ENCODE measurements at regions not wholly inside any gene's neighbourhood (a gene's known extent, or its start where the extent isn't known, plus 50 kb on each side); places are given as distances from the start of the nearest gene placed in this dataset.

GRCh38 chr3:117660941-117661817 lies 951.6 kb downstream of the TUSC7 start:
- CTCF ChIA-PET: interaction anchor here (0.6 to 0.7 kb wide), 2 partner anchors 34 to 952 kb away, joined by 4 to 7 read pairs; no protein-coding TSS in a partner anchor

GRCh38 chr3:117661818-117662095 lies 952.2 kb downstream of the TUSC7 start:
- no TSS peak for BruUV-seq (replicated peaks)
- Mint-ChIP-seq H3K36me3 (ENCODE audit: insufficient read depth, unreplicated experiment) (no peaks in the 10 kb centered on the region), H3K27ac (ENCODE audit: unreplicated experiment) (no peak overlapping the region), H3K4me3 (ENCODE audit: low read depth, unreplicated experiment) (no peak overlapping the region), H3K4me1 (ENCODE audit: low read depth, unreplicated experiment) (peaks cover 10% of the 10 kb centered on the region), H3K9me3 (ENCODE audit: low read depth, unreplicated experiment) (no peaks in the 10 kb centered on the region), H3K27me3 (ENCODE audit: unreplicated experiment) (no peaks in the 10 kb centered on the region)
- intact Hi-C loops (cut with micrococcal nuclease; ENCODE audit: unreplicated experiment): no loop called here
- no peak for DNase-seq
- CTCF ChIA-PET: no interaction called here
- TF ChIP-seq CTCF (IDR thresholded peaks at IDR 0.05; ENCODE audit: unreplicated experiment): no peak

More at GRCh38 chr3:117660941-117661817, 951.6 kb downstream of the TUSC7 start:
- BruUV-seq (replicated peaks): no TSS peak
- no peaks in the 10 kb centered on the region for H3K27me3 Mint-ChIP-seq (ENCODE audit: unreplicated experiment)
- no peak overlapping the region for H3K4me3 Mint-ChIP-seq (ENCODE audit: low read depth, unreplicated experiment)
- H3K9me3 Mint-ChIP-seq (ENCODE audit: low read depth, unreplicated experiment): no peaks in the 10 kb centered on the region
- peaks cover 10% of the 10 kb centered on the region for H3K4me1 Mint-ChIP-seq (ENCODE audit: low read depth, unreplicated experiment)
- no peaks in the 10 kb centered on the region for H3K36me3 Mint-ChIP-seq (ENCODE audit: insufficient read depth, unreplicated experiment)
- intact Hi-C loops (cut with micrococcal nuclease; ENCODE audit: unreplicated experiment): no loop called here
- no peak for DNase-seq
- no peak for TF ChIP-seq CTCF (IDR thresholded peaks at IDR 0.05; ENCODE audit: unreplicated experiment)
- H3K27ac Mint-ChIP-seq (ENCODE audit: unreplicated experiment): no peak overlapping the region

- Mint-ChIP-seq H3K4me1 (ENCODE audit: low read depth, unreplicated experiment) (peaks cover 10% of the 10 kb centered on the region), H3K4me3 (ENCODE audit: low read depth, unreplicated experiment) (no peak overlapping the region), H3K36me3 (ENCODE audit: insufficient read depth, unreplicated experiment) (no peaks in the 10 kb centered on the region), H3K9me3 (ENCODE audit: low read depth, unreplicated experiment) (no peaks in the 10 kb centered on the region), H3K27me3 (ENCODE audit: unreplicated experiment) (peaks cover 7% of the 10 kb centered on the region), H3K27ac (ENCODE audit: unreplicated experiment) (no peak overlapping the region)
- CTCF ChIA-PET: no interaction called here
- intact Hi-C loops (cut with micrococcal nuclease; ENCODE audit: unreplicated experiment): no loop called here
- DNase-seq: peak; percentile 19
- TF ChIP-seq CTCF (IDR thresholded peaks at IDR 0.05; ENCODE audit: unreplicated experiment): no peak
- BruUV-seq (replicated peaks): no TSS peak
Measured at GRCh38 chr3:117665296-117665695, 955.7 kb downstream of the TUSC7 start.

- peaks cover 15% of the 10 kb centered on the region for H3K27me3 Mint-ChIP-seq (ENCODE audit: unreplicated experiment)
- CTCF ChIA-PET: no interaction called here
- no TSS peak for BruUV-seq (replicated peaks)
- no peak overlapping the region for H3K4me3 Mint-ChIP-seq (ENCODE audit: low read depth, unreplicated experiment)
- H3K4me1 Mint-ChIP-seq (ENCODE audit: low read depth, unreplicated experiment): peaks cover 5% of the 10 kb centered on the region
- H3K36me3 Mint-ChIP-seq (ENCODE audit: insufficient read depth, unreplicated experiment): no peaks in the 10 kb centered on the region
- intact Hi-C loops (cut with micrococcal nuclease; ENCODE audit: unreplicated experiment): no loop called here
- H3K27ac Mint-ChIP-seq (ENCODE audit: unreplicated experiment): no peak overlapping the region
- TF ChIP-seq CTCF (IDR thresholded peaks at IDR 0.05; ENCODE audit: unreplicated experiment): no peak
- no peak for DNase-seq
- H3K9me3 Mint-ChIP-seq (ENCODE audit: low read depth, unreplicated experiment): no peaks in the 10 kb centered on the region
Measured at GRCh38 chr3:117666325-117666724, 956.7 kb downstream of the TUSC7 start.
